A204.1 (cell line): ENCODE measurements at regions not wholly inside any gene's neighbourhood (a gene's known extent, or its start where the extent isn't known, plus 50 kb on each side); places are given as distances from the start of the nearest gene placed in this dataset.

Experiments
- FAIRE-seq: peaks from 2 replicates; lab custom pipeline; 2012; peaks lifted over from hg19 to GRCh38; lab: Jason Lieb, UNC

DNA sequence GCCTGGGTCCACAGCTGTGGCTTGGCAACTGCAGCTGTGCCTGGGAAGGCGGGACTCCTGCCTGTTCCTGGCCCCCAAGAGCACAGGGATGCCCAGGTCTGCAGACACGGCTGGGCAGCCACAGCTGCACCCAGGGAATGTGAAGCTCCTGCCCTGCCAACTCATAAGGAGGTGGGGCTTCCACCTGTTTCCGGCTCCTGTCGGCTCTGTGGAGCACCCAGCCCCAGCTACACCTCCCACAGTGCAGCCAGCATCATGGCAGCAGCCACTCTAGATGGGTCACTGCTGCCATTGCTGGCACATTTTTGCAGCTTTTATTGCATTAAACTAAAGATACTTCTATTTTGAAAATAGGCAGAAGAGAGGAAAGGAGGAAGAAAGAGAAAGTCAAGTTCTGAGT, 207.9 kb downstream of the SAMD5 start:
- no peak for FAIRE-seq

DNA sequence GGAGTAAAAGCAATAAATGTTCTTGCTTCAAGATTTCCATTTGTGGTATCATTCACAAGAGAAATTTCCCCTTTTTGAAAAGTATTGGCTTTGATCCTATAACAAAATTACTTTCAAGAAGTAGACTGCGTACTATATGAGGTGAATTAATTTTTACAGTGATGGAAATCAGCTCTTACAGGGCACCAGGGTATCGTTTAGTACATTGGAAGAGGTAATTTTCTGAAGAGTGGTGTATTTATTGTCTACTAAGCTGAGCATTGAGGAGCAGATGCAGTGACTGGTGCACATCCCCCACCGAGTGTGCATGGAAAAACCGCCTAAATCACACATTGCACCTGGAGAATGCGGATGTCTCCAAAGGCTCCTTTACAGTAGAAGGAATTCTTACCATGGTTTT, 209.5 kb downstream of the SAMD5 start:
- FAIRE-seq = no peak

DNA sequence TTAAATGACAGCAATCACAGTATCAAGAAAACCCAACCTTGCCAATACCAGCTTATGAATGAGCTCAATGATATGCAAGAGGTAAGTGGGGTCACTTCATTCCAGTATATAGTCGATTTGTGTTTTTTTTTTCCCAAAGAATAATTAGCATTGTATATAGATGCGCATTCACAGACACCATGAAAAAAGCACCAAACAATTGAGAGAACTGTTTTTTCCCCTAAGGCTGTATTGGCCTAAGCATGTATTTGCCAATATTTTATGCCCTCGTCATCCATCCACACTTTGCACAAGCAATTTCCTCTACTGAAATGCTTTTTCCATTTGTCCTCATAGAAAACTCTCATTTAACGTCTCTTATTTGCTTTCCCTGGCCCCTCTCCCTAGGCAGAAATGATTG, 213.7 kb downstream of the SAMD5 start:
- no peak for FAIRE-seq

DNA sequence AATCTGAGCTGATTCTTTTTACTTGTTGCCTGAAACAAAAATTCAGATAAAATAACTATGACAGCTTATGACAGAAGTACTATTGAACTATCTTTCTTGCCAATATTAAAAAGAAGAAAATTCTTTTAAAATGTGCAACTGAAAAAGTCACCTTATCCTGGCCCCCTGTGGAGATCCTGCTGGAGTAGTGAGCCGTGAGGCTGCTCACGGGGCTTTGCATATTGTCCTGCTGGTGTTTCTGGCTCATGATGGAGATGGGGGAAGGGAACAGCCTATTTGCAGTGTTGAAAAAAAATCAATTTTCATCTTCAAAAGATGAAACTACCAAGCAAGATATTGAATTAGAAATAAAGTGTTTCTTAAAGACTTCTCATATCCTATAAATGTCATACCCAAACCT, 216.0 kb downstream of the SAMD5 start:
- FAIRE-seq = no peak

DNA sequence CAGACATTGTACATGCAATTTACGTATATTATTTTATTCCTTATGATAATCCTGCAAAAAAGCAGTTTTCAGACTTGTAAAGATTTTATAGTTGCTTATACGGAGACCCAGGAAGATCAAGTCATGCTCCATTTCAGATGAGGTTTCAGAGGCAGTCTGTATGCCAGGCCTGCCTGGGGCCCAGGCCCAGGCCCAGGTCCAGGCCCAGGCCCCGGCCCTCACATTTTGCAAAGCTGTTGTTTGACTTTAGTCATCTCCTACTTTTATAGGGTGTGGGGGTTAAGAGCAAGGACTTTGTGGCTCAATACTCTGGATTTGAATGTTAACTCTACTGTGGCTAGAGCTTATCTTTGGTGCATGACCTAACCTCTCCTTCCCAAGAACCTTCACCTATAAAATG, 217.9 kb downstream of the SAMD5 start:
- FAIRE-seq = no peak

DNA sequence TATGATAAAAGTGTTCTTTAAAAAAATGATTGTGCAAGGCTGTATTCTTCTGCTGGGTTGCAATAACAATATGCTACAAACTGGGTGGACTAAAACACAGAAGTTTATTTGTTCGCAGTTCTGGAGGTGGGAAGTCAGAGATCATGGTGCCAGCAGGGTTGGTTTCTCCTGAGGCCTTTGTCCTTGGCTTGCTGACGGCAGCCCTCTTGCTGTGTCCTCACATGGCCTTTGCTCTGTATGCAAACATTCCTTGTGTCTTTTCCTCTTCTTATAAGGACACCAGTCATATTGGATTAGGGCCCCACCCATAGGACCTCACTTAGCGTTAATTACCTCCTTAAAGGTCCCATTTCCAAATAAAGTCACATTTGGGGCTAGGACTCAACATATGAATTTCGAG, 220.4 kb downstream of the SAMD5 start:
- no peak for FAIRE-seq

DNA sequence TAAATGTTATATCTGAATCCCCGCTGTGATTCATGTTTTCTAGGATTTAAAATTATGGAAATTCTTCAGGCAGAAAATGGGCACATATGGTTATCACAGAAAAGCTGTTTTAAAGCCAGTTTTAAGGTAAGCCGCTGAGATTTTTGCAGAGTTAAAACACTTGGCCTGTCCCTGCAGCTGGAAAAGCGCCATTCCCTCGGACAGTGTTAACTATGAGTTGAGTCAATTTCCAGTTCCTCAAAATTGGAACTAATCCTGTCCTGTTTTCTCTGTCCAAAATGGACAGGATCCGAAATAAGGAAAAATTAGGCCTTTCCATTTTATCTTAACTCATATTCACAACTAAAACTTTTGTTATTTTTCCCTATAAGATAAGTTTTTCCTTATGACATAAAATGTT, 225.2 kb downstream of the SAMD5 start:
- no peak for FAIRE-seq

DNA sequence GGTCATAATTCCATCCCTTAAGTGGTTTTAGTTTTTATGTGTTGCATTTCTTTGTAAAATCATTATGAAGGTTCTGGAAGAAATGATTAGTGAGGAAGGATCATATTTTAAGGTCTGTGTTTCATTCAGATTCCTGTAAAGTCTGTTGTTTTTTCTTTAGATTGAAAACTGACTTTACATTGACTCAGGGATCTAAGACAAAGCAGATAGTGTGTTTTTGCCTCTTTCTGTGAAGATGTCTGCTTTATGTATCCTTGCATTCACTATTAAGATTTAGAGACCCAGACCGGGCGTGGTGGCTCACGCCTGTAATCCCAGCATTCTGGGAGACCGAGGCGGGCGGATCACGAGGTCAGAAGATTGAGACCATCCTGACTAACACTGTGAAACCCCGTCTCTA, 225.7 kb downstream of the SAMD5 start:
- no peak for FAIRE-seq

DNA sequence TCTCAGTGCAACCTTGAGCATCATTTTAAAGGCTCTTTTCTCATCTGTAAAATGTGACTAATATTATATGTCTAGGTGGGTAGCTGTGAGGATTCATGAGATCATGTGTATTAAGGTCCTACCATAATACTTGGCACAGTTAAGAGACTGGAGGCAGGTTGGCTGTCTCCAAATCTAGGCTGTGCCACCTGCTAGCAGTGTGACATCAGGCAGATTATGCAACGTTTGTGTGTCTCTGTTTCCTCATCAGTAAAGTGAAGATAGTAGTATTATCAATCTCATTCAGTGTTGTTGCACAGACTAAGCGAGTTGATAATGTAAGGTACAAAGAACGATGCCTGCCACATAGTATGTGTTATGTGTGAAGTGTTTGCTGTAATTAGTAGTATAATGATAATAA, 227.4 kb downstream of the SAMD5 start:
- no peak for FAIRE-seq

DNA sequence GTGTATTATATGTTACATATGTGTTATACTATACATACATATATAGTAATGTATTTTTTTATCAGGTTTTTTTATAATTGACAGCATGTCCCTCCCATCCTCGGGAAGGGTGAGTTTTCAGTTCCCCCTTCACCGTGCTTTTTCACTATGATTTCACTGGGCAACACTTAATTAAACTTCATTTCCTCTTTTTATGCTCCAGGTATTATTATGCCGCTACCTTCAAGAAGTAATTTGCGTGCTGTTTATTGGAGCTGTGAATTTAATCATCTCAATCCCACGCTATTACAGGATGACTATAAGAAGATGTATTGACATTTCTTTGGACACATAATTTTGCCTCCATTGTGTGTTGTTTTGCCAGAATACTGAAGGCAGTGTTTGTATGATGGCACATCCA, 228.6 kb downstream of the SAMD5 start:
- FAIRE-seq = no peak

DNA sequence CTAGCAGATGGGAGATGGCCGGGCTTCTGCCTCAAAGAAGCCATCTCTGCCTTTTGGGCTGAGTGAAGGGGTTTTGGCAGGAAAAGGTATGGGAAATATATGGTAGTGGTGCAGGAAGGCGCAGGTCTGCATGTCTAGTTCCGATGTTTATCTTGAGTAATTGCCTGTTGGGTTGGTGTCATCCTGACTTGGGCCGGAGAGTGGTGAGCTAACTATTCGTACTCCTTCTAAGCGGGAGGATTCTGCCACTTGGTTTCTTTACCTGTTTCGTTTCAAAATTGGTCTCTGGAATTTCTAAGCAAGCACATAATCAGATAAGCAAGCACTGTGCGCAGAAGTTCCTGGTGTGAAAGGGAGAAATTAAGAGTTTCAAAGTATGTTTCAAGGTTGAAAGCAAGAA, 229.6 kb downstream of the SAMD5 start:
- FAIRE-seq = no peak

DNA sequence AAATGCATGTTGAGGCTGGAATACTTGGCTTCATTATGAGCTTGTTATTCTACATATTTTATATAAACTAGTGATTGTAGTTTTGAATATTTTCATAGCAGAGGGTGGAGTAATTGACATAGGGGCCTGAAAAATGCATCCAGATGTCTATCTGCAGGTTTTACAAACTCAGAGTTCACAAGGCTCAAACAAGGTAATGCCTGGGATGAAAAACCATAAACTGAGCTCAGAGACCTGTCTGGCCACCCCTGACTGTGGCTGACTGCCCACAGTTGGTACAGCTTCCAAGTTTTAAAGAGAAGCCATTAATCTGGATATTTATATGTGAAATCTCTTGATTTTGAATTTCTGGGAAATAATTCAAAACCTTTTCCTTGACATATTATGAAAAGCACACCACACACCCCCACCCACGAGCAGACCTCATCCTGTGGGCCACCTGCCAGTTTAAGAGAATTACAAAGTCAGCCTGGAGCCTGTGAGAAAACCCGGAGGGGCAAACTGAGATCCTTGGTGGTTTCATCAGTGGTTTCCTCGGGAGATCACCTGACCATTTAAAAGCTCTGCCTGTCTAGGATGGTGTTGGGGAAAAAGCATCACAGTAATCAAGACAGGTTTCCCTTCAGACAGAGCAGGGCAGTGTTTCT, 230.1 kb downstream of the SAMD5 start:
- no peak for FAIRE-seq

DNA sequence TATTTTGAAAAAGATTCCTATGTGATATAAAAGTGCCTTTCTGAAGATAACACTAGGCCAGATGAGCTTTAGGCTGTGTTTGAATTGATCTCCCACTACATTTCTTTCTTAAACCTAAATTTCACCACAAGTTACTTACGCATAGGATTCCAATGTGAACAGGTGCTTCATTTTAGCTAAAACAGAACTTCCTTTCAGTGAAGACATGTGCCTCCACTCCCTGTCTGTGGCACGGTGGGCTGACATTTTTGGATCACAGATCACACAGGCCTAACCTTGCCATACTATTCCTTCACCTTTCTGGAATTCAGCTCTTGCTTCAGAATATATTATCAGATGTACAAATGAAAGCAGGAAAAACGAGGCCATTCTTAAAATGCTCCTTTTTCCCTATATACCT, 231.8 kb downstream of the SAMD5 start:
- no peak for FAIRE-seq

DNA sequence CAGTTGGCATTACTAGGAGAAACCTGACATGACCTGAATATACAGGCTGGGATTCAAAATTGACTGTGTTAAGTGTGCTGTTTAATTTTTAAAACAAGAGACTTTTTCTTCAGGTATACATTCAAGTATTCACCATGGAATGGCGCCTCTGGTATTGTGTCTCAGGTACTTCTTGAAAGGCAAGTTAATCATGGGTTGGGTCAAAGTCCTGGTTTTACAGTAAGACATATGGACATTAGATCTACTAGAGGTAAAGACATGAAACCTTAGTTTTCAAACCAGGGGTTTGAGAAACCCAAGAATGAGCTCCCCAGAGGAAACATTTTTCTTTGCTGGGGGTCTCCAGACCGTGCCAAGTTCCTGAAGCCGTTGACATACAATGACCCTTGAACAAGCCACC, 232.4 kb downstream of the SAMD5 start:
- no peak for FAIRE-seq

DNA sequence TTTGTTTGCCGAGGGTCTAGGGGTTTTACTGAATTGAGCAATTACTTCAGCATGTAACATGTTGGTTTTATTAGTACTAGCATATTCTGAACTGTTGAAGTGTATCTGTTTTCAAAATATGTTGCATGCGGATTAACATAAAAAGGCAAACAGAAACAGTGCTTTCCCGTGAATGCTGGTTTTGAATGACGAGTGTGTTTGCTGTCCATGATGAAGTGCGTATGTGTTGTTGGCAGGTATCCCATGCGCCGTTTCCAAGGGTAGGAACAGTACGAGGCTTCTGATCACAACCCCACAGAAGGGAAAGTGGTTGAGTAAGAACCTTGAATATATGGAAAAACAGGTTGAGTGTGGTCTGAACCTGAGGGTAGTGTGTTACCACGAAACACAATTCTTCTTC, 232.9 kb downstream of the SAMD5 start:
- no peak for FAIRE-seq

DNA sequence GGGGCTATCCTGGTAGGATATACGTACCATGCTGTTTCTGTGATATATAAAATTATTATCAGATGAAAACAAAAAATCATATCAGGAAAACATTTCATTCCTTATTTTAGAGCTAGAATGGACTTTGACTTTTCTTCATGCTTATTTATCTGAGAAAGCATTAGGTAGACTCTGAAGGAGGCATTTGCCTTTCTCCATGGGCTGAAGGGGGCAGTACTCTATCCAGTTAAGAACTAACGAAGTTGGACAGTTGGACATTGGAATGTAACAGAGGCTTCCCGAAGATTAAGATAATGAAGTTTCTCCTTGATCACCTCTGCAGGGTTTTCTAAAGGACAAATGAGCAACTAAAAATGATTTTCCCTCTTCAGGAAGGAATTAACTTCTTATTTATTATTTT, 233.9 kb downstream of the SAMD5 start:
- FAIRE-seq = no peak

DNA sequence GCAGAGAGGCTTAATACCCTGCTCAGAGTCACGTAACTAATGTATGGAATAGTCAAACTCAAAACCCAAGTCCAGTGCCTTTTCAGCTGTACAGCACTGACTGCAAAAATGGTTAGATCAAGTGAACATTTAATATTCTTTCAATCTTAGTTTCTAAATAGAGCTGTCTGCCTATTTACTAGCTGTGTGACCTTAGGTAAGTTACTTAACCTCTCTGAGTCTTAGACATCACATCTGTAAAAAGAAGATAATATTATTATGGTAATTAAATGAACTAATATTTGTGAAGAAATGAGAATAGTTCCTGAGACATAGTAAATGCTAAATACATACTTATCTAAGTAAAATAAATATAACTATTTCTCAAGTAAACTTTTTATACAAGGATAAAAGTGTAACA, 235.5 kb downstream of the SAMD5 start:
- FAIRE-seq = no peak

DNA sequence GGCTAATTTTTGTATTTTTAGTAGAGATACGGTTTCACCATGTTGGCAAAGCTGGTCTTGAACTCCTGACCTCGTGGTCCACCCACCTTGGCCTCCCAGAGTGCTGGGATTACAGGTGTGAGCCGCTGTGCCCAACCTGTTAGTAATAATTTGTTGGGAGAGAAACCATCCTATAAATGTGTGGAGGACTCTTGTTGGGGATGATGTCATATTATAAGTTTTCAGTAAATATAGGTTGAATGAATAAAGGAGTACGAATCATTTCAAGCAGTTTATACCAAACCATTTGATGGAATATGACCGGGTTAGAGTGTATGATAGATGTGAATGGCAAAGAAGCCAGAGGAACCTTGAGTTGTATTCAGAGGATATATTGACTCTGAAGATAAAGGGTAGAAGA, 240.8 kb downstream of the SAMD5 start:
- FAIRE-seq = no peak

DNA sequence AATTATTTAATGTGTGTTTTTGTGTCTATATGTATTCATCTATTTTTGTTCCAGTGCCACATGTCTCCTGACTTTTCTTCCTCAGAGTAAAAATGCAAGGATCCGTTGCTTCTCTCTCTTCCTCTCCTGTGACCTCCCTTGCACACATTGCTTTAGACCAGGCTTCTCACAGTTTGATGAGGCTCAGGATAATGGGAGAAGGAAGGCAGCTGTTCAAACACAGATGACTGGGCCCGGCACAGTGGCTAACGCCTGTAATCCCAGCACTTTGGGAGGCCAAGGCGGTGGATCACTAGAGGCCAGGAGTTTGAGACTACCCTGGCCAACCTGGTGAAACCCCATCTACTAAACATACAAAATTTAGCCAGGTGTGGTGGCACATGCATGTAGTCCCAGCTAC, 241.9 kb downstream of the SAMD5 start:
- no peak for FAIRE-seq

DNA sequence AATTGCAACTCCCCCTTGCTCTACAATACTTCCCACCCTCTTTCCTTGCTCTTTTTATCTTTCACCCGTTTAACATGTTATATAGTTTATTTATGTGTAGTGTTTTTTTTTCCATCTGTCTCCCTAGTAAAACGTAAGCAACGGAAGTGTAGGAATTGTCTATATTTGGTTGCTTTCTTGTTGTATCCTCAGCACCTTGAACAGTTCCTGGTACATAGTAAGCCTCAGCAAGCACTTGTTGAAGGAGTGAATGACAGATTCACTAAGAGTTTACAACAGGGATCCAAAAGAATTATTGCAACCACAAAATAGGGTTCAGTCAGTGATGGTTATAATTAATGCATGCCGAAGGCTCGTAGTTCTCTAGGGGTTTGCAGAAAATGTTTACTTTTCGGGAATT, 242.7 kb downstream of the SAMD5 start:
- no peak for FAIRE-seq

DNA sequence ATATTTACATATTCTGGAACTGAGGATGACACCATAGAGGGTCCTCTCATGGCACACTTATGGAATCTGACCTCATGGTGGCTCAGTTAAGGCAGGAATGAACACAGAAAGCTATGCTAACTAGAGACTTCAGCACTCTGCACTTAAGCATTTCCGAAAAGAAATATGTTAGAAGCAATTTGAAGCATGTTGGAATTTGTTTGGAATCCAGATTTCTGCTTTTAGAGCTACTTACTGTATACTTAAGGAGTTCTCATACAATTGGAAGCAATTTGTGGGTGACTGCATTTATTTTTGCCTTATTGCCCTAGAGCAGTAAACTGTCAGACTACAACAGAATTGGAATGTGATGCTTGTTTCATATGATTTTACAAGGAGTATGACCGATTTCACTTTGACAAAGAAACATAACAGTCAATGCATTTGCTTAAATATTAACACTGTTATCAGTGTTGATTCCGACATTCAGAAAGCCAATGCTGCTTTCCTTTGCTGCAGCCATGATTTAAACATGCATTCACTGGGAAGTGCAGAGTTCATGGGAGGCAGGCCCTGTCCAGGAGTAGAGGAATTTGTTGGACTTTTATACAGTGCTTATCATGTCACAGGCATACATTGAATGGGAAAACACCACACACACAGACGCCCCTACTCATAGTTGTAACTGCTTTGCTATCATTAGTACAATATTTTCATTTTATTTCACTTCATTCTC, 244.4 kb downstream of the SAMD5 start:
- no peak for FAIRE-seq

DNA sequence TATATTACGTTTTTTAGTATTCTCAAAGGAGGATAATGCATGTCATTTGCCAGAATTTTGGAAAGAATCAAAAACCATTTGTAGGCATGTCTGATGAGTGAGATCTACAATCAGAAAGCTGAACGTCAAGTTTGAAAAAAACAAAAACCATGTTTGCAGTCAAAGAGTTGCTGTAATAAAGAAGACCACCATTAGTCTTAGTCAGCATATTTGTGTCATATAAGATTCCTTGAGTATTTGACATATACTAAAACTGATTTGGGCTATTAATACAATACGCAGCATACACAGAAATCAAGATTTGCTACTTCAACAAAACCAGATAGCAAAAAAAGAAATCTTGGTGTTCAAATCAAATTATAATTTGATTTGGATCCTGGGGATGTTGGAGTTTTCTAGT, 247.5 kb downstream of the SAMD5 start:
- no peak for FAIRE-seq

DNA sequence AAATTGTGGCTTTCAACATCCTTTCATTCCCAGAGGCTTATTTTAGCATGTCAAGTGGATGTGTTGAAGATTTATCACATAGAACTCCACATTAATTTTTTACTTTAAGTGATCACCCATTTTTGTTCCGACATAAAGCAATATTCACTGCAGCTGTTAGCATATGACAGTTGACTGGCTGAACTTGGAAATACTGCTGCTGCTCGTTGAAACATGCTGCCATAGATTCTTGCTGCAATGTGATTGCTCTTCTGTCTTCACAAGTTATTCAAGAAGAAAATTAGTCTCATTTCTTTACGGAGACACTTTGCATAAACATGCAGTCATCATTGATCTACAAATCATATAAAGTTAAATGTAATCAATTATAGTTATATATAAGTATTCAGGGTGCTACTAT, 248.4 kb downstream of the SAMD5 start:
- FAIRE-seq = no peak

DNA sequence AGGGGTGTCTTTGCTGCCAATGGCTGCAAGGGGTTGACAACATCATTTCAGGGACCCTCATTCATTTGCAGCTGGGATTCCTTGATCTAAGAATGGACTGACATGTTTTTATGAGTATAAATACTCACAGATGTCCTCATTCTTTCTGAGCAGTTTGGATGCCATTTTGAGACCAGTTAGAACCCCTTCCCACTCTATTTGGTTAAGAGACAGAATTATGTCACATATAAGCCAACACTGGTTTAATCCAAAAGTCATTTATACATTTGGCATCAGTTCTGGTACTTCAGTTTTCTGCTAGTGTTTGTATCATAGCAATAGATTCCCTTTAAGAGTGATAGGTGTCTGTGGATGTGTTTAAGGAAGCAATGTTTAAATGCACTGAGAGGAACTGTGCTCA, 248.8 kb downstream of the SAMD5 start:
- FAIRE-seq = no peak

DNA sequence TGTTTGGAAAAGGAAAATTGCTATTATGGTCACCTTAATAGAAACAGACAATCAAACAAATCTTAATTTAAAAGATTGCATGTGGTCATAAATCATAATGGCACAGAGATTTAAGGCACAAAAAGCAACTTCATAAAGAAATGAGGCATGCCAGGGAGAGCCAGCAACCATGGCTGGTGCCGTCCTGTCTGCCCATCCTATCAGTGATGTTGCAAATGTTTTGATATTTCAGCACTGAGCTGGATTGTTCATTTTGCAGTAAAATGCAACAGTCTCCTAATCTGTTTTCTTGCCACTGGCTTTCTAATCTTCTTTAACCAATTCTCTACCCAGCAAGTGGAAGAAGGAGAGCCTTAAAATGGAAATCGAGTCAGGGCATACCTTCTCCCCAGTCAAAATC, 249.8 kb downstream of the SAMD5 start:
- FAIRE-seq = no peak
